Fibroblast of lung (primary cell): ENCODE measurements at regions not wholly inside any gene's neighbourhood (a gene's known extent, or its start where the extent isn't known, plus 50 kb on each side); places are given as distances from the start of the nearest gene placed in this dataset.

Source experiments
- DNase-seq, 2 donors: peaks; one replicate each; pipeline versions ENCODE4 v3.0.0 to v3.0.0-alpha.2; 2010; ENCODE audit warnings: low read depth in 2 of 2
- H2AFZ ChIP-seq: 2 replicates; pipeline ENCODE4 v1.5.1; 2012; ENCODE audit warnings: low read length, control low read depth, inconsistent platforms
- H3K27ac ChIP-seq: 2 replicates; pipeline ENCODE4 v1.5.1; 2011; ENCODE audit warnings: low read length, control low read depth; ENCODE audit not compliant: insufficient read depth
- H3K27me3 ChIP-seq: 2 replicates; pipeline ENCODE4 v1.5.1; 2011; ENCODE audit warnings: mild to moderate bottlenecking, low read length; ENCODE audit not compliant: control insufficient read depth, insufficient read depth
- H3K36me3 ChIP-seq: 2 replicates; pipeline ENCODE4 v1.5.1; 2011; ENCODE audit warnings: low read length; ENCODE audit not compliant: control insufficient read depth, insufficient read depth
- H3K4me1 ChIP-seq: 2 replicates; pipeline ENCODE4 v1.5.1; 2011; ENCODE audit warnings: low read length; ENCODE audit not compliant: control insufficient read depth, insufficient read depth; ENCODE audit errors: extremely low read depth
- H3K4me2 ChIP-seq: 2 replicates; pipeline ENCODE4 v1.5.1; 2011; ENCODE audit warnings: low read length, control low read depth; ENCODE audit not compliant: insufficient read depth; ENCODE audit errors: extremely low read depth
- H3K4me3 ChIP-seq, 4 experiments: fragments of 200-600 bp in 1 of 4; sonication (generic) in 1 of 4; replicated peaks in 1 of 4; 2 replicates each; pipeline ENCODE4 v1.5.1; 2011 to 2016; ENCODE audit warnings: low read length in 4 of 4, low read depth in 3 of 4, mild to moderate bottlenecking in 3 of 4, control low read depth in 2 of 4, inconsistent platforms in 1 of 4, mixed read lengths in 1 of 4; ENCODE audit not compliant: insufficient read depth in 1 of 4; ENCODE audit errors: control extremely low read depth in 1 of 4
- H3K79me2 ChIP-seq: 2 replicates; pipeline ENCODE4 v1.5.1; 2012; ENCODE audit warnings: mild to moderate bottlenecking, low read length, inconsistent platforms; ENCODE audit not compliant: control insufficient read depth, insufficient read depth
- H3K9ac ChIP-seq: 2 replicates; pipeline ENCODE4 v1.5.1; 2011; ENCODE audit warnings: mild to moderate bottlenecking, low read length, control low read depth; ENCODE audit not compliant: insufficient read depth
- H3K9me3 ChIP-seq: 2 replicates; pipeline ENCODE4 v1.5.1; 2012; ENCODE audit warnings: low read depth, low read length; ENCODE audit not compliant: control insufficient read depth, insufficient read depth
- H4K20me1 ChIP-seq: 2 replicates; pipeline ENCODE4 v1.5.1; 2011; ENCODE audit warnings: low read length; ENCODE audit not compliant: control insufficient read depth, insufficient read depth; ENCODE audit errors: extremely low read depth
- CTCF ChIP-seq, 2 donors: IDR thresholded peaks in 1 of 2; conservative IDR thresholded peaks in 1 of 2; 1 replicate in 1 of 2; 2 replicates in 1 of 2; pipeline ENCODE4 v1.5.1; 2011 to 2012; ENCODE audit warnings: low read length in 2 of 2, control low read depth in 1 of 2, inconsistent platforms in 1 of 2, low read depth in 1 of 2, mild to moderate bottlenecking in 1 of 2
- EZH2 ChIP-seq: IDR thresholded peaks from 2 replicates; pipeline ENCODE4 v1.5.1; 2012; ENCODE audit warnings: low read length, control low read depth, mild to moderate bottlenecking; ENCODE audit errors: missing control alignments

DNA sequence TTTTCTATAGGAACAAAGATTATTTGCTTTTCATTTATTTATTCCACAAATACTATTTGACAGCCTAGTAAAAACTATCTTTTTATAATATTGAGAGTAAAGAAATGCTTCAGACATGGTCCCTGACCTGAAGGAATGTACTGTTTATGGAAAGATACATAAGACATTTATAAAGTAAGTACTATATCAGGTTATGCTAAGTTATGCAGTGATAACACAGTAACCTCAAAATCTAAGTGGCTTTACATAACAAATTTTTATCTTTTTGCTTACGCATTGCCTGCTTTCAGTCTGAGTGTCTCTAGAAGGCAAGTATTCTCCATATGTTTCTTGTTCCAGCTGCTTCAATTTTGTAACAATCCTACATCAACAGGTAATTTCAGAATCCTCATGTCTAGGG is 694.0 kb downstream of the SQOR start:
- Histone ChIP-seq H3K79me2 (no peaks in the 10 kb centered on the region), H3K27ac (no peak overlapping the region), H4K20me1 (no peaks in the 10 kb centered on the region), H3K4me1 (no peaks in the 10 kb centered on the region), H3K9ac (no peak overlapping the region), H2AFZ (no peak overlapping the region), H3K9me3 (no peaks in the 10 kb centered on the region), H3K36me3 (no peaks in the 10 kb centered on the region), H3K4me3 (no peak overlapping the region), H3K27me3 (no peaks in the 10 kb centered on the region), H3K4me2 (no peak overlapping the region)
- TF ChIP-seq CTCF (conservative IDR thresholded peaks at IDR 0.05 in 1 of 2, IDR thresholded peaks at IDR 0.05 in 1 of 2; ENCODE audit: low read depth in 1 of 2, low read length in 2 of 2) (no peak), EZH2 (no peak)
- no peak for DNase-seq

GRCh38 chr15:46329876-46330275 is 695.0 kb downstream of the SQOR start:
- Histone ChIP-seq H3K79me2 (no peaks in the 10 kb centered on the region), H3K27ac (no peak overlapping the region), H3K36me3 (no peaks in the 10 kb centered on the region), H4K20me1 (no peaks in the 10 kb centered on the region), H3K9ac (no peak overlapping the region), H3K4me3 (no peak overlapping the region), H3K4me1 (no peaks in the 10 kb centered on the region), H3K4me2 (no peak overlapping the region), H3K9me3 (no peaks in the 10 kb centered on the region), H2AFZ (no peak overlapping the region), H3K27me3 (no peaks in the 10 kb centered on the region)
- TF ChIP-seq CTCF (conservative IDR thresholded peaks at IDR 0.05 in 1 of 2, IDR thresholded peaks at IDR 0.05 in 1 of 2; ENCODE audit: low read depth in 1 of 2, low read length in 2 of 2): no peak
- no peak for TF ChIP-seq EZH2
- DNase-seq: no peak

DNA sequence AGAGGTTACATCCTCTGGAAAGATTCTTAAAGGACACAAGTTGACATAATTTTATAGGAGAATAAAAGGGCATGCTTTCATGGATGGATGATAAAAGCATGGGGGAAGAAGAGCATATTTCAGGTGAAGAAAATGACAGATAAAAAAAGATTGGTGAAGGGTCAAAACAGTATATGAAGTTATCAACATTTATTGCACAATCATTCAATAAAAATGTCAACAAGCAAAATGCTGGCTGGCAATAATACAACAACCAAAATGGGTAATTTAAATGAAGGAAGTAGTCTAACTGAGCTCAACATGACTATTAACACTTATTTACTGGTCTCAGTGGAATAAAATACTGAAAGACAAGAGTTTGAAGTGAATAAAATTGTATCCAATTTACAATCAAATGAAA is 696.7 kb downstream of the SQOR start:
- Histone ChIP-seq H3K36me3 (no peaks in the 10 kb centered on the region), H4K20me1 (no peaks in the 10 kb centered on the region), H3K4me2 (no peak overlapping the region), H3K9me3 (no peaks in the 10 kb centered on the region), H3K4me1 (no peaks in the 10 kb centered on the region), H2AFZ (no peak overlapping the region), H3K4me3 (no peak overlapping the region), H3K27me3 (no peaks in the 10 kb centered on the region), H3K27ac (no peak overlapping the region), H3K9ac (no peak overlapping the region), H3K79me2 (no peaks in the 10 kb centered on the region)
- TF ChIP-seq CTCF (conservative IDR thresholded peaks at IDR 0.05 in 1 of 2, IDR thresholded peaks at IDR 0.05 in 1 of 2; ENCODE audit: low read depth in 1 of 2, low read length in 2 of 2) (no peak), EZH2 (no peak)
- DNase-seq: no peak
